HG02610 (cell line): ENCODE measurements at regions not wholly inside any gene's neighbourhood (a gene's known extent, or its start where the extent isn't known, plus 50 kb on each side); places are given as distances from the start of the nearest gene placed in this dataset.
A peak's percentile ranks its signal among the peaks of the same experiment; 100 is the strongest.
"Not testable (repeated sequence)": the region's sequence is repeated elsewhere in the genome, so short reads cannot be mapped to it uniquely, and the experiment has no call there.

ENCODE experiments used
- ATAC-seq: cut with Tn5 transposase; IDR thresholded peaks from one replicate; pipeline ENCODE4 v1.9.1; 2021; ENCODE audit warnings: mild to moderate bottlenecking, moderate library complexity; ENCODE audit not compliant: unreplicated experiment

DNA sequence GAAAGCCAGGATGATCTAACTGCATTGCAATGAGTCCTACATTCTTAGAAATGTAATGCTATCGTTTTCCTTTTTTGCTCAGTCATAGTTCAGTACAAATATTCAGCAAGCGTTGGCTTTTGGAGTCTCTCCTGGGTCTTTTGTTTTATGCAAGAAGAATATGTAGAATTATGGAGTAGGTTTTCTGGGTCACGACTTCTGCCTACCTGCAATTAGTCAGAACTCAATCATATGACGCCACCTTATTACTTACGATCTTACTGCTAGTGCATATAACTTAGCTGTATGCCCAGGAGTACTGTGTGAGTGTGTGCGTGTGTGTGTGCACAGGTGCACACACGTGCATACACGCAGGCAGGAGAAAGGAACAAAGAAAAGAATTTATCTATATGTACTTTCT is 640.2 kb downstream of the STK39 start:
- ATAC-seq = no peak

DNA sequence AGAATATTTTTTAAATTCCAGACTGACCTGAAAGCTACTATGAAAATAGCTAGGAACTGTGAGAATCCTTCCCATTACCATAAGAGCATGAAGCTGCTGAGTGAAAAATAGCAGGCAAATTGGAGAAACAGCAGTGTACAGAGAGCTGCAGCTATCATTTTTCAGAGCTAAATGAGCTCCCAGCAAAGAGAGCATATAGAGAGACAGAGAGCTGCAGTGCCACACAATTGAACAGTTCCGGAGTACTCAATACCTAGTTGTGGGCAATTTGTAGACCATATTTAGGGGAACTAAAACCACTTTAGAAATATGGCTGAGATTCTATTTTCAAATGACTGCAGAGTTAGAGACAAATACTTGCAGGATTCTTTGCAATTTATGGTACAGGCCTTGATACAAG is 645.3 kb downstream of the STK39 start:
- no peak for ATAC-seq

DNA sequence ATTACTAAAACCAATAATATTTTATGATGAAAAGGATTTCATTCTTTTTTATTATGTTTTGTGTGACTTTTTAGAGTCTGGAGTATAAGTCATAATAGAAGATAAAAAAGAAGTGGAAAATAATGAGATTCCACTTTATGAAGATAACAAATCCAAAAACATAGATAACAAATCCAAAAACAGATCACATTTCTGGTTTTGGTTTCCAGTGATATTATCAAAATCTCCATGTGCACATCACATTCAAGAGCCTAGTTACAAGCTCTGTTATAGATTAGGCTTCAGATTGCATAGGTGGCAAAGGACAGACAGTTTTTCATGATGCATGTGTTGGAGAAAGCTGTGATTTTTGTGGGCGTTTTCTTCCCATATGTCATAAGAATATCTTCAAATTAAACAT is 648.2 kb downstream of the STK39 start:
- no peak for ATAC-seq

DNA sequence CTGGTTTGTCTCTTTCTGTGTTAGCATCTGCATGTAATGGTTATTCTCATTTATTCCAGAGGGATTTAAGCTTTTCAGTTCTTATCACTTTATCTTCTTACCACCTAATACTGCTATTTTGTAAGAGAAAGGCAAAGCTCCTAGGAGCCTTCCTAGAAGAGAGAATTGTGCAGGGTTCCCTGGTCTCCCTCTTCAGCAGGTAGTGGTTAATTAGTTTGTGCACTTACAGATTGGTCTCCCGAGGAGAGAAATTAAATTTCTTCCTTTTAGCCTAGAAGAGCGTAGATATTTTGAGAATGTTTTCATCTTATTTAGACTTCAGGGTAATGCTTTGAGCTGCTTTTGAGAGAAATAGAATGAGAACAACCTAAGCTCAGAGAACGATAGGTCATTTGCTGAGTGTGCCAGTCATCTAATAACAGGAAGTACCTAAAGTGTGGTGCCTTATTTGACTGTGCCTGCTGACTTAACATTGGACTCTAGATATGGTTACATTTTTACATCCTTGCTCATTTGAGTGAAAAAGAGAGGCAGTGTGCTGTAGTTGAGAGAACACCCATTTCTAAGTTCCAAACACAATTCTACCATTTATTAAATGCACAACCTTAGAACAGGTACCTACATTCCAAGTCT is 651.4 kb downstream of the STK39 start:
- peak; percentile 98 for ATAC-seq

DNA sequence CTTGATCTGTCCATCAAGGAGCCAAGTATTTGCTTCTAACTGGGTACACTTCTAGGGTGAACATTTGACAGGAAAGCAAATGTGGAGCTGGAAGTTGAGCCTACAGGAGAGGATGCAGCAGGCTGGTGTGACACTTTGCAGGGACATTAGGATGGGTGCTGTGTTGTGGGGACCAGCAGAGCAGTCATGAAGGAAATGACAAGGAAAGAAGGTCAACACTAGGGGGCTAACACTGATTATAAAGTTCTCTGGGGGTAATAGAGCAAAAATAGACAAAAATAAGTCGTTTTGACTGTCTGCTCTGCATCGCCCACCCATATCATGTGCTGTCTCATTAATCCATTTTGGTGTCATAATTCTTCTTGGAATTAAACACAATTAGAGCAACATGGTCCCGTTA is 652.4 kb downstream of the STK39 start:
- ATAC-seq = no peak

DNA sequence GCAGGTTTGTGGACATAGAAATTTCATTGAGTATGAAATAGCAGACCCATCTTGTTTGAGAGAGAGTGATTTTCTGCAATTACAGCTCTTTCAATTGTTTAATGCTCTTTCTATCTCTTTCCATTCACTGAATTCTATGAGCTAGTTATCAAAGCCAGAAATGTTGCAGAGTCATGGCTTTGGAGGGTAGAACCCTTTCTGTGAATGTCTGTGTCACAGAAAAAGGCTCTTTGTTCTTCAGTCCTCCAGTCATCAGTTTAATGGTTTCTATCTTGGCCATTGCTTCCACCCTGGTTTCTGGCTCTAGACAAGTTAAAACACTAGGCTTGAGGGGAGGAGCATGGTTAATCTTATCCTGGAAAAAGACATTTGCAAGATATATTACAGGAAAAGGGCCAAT is 655.0 kb downstream of the STK39 start:
- no peak for ATAC-seq

DNA sequence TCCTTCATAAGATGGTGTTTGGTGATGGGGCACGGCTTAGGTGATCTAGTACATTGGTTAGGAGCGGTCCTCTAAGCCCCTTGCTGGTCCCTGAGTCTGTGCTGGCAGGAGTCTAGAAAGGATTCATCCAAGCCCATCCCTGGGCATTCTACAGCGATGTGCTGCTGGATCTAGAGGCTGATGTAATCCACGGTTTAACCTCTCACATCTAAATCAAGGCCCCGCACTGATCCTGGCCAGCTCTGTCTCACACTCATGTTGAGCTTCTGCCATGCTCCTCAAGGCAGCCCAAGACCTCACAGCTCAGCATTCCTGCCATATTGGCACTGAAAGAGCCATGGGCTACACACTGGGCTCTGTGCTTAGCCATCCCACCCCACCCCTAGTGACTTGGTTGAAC is 664.8 kb downstream of the STK39 start:
- no peak for ATAC-seq

DNA sequence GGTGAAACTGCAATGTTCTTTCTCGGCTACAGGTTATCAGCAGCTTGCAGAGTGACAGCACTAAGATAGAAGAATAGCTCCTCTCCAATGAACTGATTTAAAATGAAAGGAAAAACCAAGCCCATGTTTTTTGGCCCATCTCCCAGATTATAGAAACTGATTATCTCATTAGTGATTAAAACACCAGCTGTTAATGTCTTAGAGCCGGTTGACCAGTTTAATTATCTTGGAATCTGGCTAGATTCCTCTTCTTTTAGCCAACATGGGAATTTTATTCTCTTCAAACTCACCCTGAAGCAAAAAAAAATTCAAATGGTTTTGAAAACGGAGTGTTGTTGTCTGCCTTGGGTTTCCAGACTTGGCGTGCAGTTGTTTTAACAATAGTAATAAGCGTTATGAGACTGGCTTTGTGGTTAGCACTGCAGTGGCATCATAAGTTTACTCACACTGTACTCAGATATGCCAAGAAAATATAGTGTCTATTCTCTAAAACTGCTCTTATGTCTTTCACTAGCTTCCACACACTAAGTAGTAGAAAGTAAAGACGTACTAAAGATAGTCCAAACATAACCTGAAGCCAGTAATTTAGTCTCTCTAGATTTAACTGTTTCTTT is 665.3 kb downstream of the STK39 start:
- ATAC-seq = no peak

DNA sequence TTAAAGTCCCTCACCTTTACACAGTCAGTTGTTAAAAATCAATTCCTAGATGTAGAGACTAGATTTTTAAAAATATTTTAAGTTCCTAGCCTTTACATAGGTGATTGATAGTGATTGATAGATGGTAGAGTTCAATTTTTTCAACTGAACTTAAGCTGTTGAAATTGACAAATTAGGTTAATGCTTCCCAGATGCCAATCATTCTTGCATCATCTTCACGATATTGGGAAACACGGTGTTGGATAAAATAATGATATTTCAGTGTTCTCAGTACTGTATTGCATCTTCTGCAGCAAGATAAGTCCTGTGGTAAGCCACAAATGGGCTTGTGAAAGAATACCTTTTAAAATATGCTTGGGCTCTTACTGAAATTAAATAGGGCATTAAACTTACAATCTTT is 667.6 kb downstream of the STK39 start:
- no peak for ATAC-seq

DNA sequence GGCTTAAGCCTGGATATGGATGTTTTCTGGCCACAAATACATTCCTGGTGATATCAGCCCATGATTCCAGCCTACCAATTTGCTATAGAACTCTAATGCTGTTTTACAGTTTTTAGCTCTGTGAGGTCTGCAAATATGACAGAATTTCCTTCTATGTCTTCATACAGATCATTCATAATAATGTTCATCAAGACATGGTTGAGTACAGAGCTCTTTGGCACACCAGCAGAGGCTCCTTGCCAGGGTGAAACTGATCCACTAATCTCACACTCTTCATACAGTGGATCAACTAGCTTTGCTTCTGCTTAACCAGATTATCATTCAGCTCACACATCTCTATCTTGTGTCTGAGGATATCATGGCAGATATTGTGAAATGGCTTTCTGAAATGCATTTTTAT is 672.1 kb downstream of the STK39 start:
- no peak for ATAC-seq

DNA sequence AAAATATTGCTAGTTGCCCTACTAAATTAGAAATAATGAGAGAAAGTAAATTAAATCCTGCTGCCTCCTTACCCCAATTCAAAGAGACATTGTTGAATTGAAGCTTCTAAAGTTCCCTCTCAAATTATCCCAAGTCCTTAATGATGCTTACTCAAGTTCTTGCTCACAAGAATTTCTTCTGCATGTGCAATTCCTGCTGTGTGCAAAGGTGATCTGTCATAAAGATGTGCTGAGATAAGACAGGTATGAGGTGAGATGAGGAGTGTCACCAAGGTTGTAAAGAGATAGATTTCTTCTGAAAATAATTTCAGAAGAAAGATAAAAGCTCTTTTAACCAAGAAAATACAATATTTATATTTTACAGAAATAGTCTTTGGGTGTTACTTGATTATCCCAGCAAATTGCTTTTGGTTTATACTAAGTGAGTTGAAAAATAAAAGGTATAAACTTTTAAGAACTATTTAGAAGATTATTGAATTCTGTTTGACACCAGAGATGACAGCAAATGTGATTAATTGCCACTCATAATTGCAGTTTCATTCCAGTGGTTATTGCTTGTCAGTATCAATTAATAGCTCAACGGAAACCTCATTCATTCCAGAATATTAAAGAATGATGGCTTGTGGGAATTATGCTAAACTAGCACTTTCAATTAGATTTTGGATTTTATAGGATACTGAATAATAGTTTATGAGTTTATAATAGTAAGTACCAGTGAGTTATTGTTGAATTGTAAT is 674.3 kb downstream of the STK39 start:
- no peak for ATAC-seq

DNA sequence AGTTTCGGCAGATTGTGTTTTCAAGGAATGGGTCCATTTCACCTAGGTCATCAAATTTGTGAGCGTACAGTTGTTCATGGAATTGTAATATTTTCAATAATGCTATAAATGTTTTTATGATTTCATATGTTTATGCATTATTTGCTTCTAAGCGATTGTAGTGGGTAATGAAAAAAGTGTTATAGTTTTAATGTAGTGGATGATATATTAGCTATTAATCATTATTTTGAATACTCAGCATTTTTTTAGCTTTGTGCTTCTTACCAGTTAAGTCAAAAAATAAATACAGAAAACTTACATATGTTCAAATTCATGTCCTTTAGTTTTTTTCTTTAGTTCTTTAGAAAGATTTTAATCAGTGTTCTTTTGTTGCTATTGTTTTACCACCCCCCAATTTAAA is 677.0 kb downstream of the STK39 start:
- ATAC-seq = no peak

DNA sequence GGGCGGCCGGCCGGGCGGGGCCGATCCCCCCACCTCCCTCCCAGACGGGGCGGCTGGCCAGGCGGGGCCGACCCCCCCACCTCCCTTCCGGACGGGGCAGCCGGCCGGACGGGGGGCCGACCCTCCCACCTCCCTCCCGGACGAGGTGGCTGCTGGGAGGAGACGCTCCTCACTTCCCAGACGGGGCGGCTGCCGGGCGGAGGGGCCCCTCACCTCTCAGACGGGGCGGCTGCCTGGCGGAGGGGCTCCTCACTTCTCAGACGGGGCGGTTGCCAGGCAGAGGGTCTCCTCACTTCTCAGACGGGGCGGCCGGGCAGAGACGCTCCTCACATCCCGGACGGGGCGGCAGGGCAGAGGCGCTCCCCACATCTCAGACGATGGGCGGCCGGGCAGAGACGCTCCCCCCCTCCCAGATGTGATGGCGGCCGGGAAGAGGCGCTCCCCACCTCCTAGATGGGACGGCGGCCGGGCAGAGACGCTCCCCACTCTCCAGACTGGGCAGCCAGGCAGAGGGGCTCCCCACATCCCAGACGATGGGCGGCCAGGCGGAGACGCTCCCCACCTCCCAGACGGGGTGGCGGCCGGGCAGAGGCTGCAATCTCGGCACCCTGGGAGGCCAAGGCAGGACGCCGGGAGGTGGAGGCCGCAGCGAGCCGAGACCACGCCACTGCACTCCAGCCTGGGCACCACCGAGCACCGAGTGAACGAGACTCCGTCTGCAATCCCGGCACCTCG is 675.8 kb downstream of the XIRP2 start:
- ATAC-seq = not testable (repeated sequence)

DNA sequence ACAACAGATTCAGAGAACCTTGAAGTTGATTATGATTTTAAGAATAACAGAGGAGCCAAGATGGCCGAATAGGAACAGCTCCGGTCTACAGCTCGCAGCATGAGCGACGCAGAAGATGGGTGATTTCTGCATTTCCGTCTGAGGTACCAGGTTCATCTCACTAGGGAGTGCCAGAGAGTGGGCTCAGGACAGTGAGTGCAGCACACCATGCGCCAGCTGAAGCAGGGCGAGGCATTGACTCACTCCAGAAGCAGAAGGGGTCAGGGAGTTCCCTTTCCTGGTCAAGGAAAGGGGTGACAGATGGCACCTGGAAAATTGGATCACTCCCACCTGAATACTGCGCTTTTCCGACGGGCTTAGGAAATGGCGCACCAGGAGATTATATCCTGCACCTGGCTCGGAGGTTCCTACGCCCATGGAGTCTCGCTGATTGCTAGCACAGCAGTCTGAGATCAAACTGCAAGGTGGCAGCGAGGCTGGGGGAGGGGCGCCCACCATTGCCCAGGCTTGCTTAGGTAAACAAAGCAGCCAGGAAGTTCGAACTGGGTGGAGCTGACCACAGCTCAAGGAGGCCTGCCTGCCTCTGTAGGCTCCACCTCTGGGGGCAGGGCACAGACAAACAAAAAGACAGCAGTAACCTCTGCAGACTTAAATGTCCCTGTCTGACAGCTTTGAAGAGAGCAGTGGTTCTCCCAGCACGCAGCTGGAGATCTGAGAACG is 670.2 kb downstream of the XIRP2 start:
- not testable (repeated sequence) for ATAC-seq

DNA sequence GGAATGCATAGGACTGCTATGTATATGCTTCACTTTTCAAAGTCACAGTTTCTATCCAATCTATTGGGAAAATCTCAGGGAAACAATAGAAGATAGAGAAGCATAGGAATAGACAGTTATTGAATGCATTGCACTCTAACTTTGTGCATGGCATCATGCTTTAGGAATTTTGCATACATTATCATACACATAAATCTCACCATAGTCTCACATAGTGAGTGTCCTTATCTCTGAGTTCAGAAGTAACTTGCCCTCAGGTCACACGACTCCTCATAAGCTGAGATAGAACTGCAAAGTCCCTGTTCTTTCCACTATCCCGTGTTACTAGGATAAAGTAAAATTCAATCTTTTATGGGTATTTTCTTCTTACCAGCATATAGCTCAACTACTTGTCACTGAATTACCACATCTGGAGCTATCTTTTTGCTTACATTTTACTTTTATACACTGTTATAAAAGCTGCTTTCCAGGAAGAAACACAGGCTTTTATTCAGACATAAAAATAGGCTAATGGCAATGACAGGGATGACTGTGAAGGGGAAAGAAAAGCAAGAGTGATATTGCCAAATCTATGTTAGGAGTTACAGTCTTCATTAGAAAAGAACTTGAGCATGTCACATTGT is 666.9 kb downstream of the XIRP2 start:
- ATAC-seq = no peak

DNA sequence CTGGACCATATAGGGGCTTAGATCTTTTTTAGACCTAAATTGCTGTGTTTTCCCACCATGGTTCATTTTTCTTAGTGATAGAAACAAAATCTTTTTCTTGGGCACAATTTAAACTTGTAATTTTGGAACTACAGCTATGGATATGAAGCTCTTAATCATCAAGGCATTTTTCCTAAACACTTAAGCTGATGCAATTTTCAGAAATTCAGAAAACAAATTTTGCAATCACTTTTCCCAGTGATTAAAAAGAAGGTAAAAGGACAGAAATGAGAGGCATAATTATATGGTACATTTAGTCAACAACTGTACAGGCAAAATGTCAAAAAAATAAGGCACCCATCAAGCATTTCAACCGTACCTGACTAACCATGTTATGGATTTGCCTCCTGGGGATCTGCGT is 665.4 kb downstream of the XIRP2 start:
- no peak for ATAC-seq

DNA sequence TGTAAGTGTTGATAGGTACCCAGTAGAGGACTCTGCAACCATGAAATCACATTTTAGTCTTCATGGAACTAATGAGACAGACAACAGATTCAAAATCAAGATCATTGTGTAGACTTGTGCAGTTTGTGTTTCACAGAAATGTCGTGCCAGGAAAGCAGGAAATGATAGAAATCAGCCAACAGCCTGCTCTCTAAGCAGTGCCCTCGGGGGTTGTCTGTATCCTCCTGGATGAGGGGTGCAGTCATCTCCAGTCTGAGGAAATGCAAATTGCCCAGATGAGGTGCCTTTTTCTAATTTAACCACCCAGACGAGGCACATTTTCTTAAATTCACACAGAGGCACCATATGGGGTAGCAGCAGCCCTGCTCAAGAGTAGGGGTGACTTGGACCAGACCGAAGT is 663.1 kb downstream of the XIRP2 start:
- no peak for ATAC-seq

DNA sequence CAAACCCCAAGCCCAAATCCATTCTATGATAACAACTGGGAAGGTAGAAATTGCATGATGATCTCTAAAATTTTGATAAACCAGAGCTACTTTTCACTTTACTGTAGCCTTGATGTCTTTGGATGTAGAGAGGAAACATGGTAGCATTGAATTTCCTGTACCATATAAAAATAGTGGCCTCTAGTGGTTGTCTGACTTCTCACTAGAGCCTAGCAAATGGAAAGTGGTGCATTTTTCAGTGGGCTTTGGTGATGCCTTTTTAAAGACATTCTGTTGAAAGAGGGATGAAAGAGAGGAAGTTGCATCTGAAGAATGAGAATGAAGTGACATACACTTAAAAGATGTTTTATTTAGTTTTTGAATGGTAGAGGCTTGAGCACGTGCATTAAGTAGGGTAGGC is 662.2 kb downstream of the XIRP2 start:
- no peak for ATAC-seq

DNA sequence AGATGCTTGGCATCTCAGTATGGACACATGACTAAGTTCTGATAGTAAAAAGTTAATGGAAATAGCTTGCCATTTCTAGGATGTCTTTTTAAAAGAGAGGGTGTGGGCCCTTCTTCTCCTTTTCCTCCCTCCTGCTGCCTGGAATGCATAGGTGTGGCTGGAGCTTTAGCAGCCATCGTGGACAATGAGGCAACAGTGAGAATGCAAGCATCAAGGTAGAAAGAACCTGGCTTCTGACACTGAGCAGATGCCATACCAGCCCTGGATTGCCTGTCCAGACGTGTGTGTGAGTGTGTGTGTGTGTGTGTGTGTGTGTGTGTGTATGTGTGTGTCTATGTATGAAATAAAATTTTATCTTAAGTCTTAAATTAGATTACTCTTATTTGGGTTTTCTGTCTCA is 660.1 kb downstream of the XIRP2 start:
- no peak for ATAC-seq

DNA sequence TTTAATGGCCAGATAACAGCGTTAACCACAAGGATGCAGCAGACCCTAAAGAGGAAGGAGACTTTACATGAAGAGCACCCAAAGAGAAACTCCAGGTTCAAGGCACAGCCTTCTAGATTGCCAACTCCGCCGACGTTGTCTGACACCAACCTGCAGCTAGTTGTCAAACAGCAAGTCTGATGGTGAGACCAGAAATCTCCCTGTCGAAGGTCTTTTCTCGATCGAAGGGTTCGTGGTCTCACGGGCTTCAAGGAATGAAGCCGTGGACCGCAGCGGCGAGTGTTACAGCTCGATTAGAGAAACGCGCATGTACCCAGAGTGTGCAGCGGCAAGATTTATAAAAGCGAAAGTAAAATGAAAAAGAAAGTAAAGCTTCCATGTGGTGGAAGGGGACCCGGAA is 656.3 kb downstream of the XIRP2 start:
- ATAC-seq = no peak

DNA sequence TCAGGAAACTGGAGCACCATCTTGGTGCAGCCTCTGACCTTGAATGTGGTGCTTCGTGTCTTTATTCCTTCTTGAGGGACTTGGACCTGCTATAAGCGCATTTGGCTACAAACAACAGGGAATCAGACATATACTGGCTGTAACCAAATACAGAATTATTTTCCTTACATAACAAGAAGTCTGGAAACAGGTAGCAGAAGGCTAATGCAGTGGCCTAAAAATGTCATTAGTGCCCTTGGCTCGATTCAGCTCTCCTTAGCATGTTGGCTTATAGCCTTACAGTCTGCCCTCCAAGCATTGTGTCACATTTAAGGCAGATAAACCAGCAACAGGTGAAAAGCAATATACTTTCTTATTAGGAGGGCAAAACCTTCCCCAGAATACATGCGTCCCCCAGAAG is 655.4 kb downstream of the XIRP2 start:
- ATAC-seq = no peak
